ENCODE measurements at regions not wholly inside any gene's neighbourhood (a gene's known extent, or its start where the extent isn't known, plus 50 kb on each side); places are given as distances from the start of the nearest gene placed in this dataset.

DNA sequence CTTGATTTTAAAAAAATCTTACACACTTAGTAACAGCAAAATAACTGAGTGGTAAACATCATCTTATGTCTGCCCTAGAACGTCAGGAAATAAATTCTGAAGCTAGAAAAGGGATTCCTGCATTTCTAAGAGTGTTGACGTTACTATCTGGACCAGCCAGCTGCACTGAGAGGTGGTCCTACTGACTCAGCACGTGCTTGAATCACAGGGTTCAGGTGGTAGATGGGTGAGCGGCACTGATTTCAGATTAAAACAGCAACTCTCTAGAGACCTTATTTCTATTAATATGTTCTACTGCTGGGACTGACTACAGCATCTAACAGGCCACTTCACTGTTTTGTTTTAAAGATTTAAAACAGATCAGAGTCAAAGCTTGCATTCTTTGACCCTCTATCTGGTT lies 377.2 kb downstream of the GABRB3 start:
- Mint-ChIP-seq H3K4me1 (no peaks in the 10 kb centered on the region), H3K27me3 (no peaks in the 10 kb centered on the region), H3K27ac (no peak overlapping the region), H3K9me3 (no peaks in the 10 kb centered on the region), H3K4me3 (no peak overlapping the region), H3K36me3 (no peaks in the 10 kb centered on the region)

DNA sequence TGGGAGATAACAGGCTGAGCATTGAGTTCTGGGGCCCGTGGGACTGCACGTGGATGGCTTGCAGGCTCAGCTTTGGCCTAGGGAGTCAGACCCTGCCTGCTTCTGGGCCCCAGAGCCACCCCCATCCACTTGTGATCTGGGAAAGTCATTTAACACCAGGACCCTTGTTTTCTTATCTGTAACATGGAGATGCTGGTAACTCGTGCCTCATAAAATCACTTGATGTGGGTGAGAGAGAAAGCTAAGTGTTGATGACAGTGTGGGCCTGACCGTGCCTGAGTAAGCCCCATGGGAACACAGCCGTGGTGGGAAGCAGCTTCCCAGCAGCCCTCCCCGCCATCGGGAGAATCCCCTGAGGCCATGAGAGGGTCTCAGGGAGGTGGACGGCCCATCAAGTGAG lies 378.1 kb downstream of the GABRB3 start:
- Mint-ChIP-seq H3K4me1 (no peaks in the 10 kb centered on the region), H3K27ac (no peak overlapping the region), H3K27me3 (no peaks in the 10 kb centered on the region), H3K36me3 (no peaks in the 10 kb centered on the region), H3K4me3 (no peak overlapping the region), H3K9me3 (no peaks in the 10 kb centered on the region)

GRCh38 chr15:26392956-26393355 lies 379.9 kb downstream of the GABRB3 start:
- Mint-ChIP-seq H3K36me3 (no peaks in the 10 kb centered on the region), H3K27me3 (peaks cover 2% of the 10 kb centered on the region), H3K9me3 (no peaks in the 10 kb centered on the region), H3K27ac (no peak overlapping the region), H3K4me1 (no peaks in the 10 kb centered on the region), H3K4me3 (no peak overlapping the region)

DNA sequence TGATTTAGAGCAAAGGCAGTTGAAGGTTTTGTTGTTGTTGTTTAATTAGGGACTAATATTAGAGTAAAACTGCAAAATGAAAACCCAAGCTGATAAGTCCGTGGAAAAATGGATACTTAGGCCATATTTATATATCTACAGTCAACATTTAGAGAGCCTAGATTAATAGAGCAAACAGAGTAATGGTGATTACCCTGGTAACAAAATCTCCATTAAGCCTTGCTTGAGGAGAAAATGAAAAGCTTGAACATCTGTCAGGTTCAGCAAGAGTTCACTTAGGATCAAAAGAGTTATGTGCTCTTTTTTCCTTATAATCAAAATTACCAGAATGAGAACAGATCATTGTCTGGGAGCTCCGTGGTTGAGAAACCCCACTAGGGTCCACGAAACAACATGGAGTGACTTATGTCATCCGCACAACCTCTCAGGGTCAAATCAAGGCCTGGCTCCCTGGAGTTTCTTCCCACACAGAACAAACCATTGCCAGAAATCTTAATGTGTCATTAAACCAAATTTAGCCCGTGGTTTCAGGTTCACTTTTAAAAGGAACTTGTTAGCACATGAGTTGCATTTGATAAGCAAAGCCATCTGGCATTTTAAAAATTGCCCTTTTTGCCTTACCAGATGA lies 381.2 kb downstream of the GABRB3 start:
- Mint-ChIP-seq H3K36me3 (no peaks in the 10 kb centered on the region), H3K27ac (no peak overlapping the region), H3K4me3 (no peak overlapping the region), H3K27me3 (peaks cover 2% of the 10 kb centered on the region), H3K4me1 (no peaks in the 10 kb centered on the region), H3K9me3 (no peaks in the 10 kb centered on the region)

DNA sequence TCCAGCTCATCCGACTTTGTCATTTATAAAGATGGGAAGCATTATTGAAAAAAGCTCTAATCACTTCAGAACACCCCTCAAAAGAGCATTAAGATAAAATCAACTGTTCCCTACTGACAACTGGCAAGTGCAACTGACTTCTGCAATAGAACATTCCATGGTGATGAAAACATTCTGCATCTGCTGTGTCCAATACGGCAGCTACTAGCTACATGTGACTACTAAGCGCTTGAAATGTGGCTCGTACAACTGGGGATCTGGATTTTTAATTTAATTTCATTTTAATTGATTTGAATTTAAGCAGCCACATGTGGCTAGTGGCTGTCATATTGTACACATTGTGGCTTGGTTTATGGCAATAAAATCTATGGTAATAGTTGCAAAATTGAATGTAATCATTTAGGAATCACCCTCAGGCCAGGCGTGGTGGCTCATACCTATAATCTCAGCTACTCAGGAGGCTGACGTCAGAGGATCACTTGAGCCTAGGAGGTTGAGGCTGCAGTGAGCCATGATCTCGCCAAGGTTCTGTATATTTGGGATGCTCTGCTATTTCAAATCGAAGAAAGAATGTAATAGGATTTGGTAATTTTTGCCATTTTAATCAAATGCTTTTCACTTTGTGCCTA lies 390.3 kb downstream of the GABRB3 start:
- no peak overlapping the region for H3K4me3 Mint-ChIP-seq
- H3K36me3 Mint-ChIP-seq, result no peaks in the 10 kb centered on the region
- no peak overlapping the region for H3K27ac Mint-ChIP-seq
- H3K9me3 Mint-ChIP-seq, result peaks cover 5% of the 10 kb centered on the region
- no peaks in the 10 kb centered on the region for H3K27me3 Mint-ChIP-seq
- H3K4me1 Mint-ChIP-seq, result no peaks in the 10 kb centered on the region

- no peak overlapping the region for H3K27ac Mint-ChIP-seq
- no peak overlapping the region for H3K4me3 Mint-ChIP-seq
- peaks cover 14% of the 10 kb centered on the region for H3K9me3 Mint-ChIP-seq
- no peaks in the 10 kb centered on the region for H3K36me3 Mint-ChIP-seq
- H3K27me3 Mint-ChIP-seq, result peaks cover under 1% of the 10 kb centered on the region
- no peaks in the 10 kb centered on the region for H3K4me1 Mint-ChIP-seq
These were observed 394.6 kb downstream of the GABRB3 start for GRCh38 chr15:26378304-26378703.

- H3K9me3 Mint-ChIP-seq, result peaks cover 14% of the 10 kb centered on the region
- H3K27ac Mint-ChIP-seq, result no peak overlapping the region
- H3K4me1 Mint-ChIP-seq, result no peaks in the 10 kb centered on the region
- no peaks in the 10 kb centered on the region for H3K36me3 Mint-ChIP-seq
- H3K27me3 Mint-ChIP-seq, result peaks cover 2% of the 10 kb centered on the region
- no peak overlapping the region for H3K4me3 Mint-ChIP-seq
These were observed 396.6 kb downstream of the GABRB3 start for GRCh38 chr15:26376243-26376642.

- Mint-ChIP-seq H3K27me3 (peaks cover 2% of the 10 kb centered on the region), H3K27ac (no peak overlapping the region), H3K4me1 (no peaks in the 10 kb centered on the region), H3K4me3 (no peak overlapping the region), H3K9me3 (peaks cover 19% of the 10 kb centered on the region), H3K36me3 (no peaks in the 10 kb centered on the region)
These were observed 398.1 kb downstream of the GABRB3 start for GRCh38 chr15:26374806-26375205.

- H3K27ac Mint-ChIP-seq, result no peak overlapping the region
- peaks cover 14% of the 10 kb centered on the region for H3K9me3 Mint-ChIP-seq
- no peaks in the 10 kb centered on the region for H3K36me3 Mint-ChIP-seq
- H3K4me1 Mint-ChIP-seq, result no peaks in the 10 kb centered on the region
- peaks cover 2% of the 10 kb centered on the region for H3K27me3 Mint-ChIP-seq
- H3K4me3 Mint-ChIP-seq, result no peak overlapping the region
These were observed 400.2 kb downstream of the GABRB3 start for GRCh38 chr15:26372706-26373105.

DNA sequence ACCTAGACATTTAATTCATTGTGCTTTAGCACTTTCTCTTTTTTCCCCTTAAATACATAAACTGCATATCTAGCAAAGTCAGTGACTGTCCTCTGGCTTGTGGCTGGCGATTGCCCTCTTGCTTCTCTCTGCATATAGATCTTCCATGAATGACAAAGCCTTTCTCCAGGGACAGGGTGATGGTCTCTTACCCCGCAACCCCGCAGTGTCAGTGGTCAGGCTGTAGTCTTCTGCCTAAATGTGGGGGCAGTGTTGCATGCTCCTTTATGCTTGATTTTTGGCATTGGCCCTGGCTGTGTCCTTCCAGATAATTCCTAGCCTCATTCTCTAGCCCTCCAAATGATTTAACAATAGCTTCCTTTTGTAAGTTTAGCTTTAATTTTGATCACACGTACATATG lies 407.8 kb downstream of the GABRB3 start:
- Mint-ChIP-seq H3K4me3 (no peak overlapping the region), H3K4me1 (no peaks in the 10 kb centered on the region), H3K9me3 (peaks cover 5% of the 10 kb centered on the region)

GRCh38 chr15:26359855-26360254 lies 413.0 kb downstream of the GABRB3 start:
- no peak overlapping the region for H3K27ac Mint-ChIP-seq
- no peaks in the 10 kb centered on the region for H3K4me1 Mint-ChIP-seq
- peaks cover 5% of the 10 kb centered on the region for H3K9me3 Mint-ChIP-seq
- no peaks in the 10 kb centered on the region for H3K27me3 Mint-ChIP-seq
- no peak overlapping the region for H3K4me3 Mint-ChIP-seq
- no peaks in the 10 kb centered on the region for H3K36me3 Mint-ChIP-seq

More for the DNA sequence above, 407.8 kb downstream of the GABRB3 start:
- Mint-ChIP-seq H3K27ac (no peak overlapping the region), H3K27me3 (no peaks in the 10 kb centered on the region), H3K36me3 (no peaks in the 10 kb centered on the region)

DNA sequence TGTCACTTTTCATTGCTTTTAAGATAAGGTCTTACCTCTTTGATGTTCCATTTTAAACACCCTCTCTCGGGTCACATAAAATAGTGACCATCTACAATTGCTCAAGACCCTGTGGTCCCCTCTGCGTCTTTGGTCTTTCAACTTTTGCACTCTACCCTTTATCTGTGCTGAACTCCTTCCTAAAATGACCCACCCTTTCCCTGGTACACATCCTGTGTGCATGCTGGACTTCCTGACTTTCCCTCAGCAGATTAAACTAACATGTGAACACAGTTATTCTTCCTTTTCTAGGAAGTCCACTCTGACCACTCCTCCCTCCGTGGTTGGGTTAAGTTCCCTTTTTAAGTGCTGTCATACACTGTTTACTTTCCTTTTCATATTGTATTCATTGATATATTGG lies 414.2 kb downstream of the GABRB3 start:
- no peaks in the 10 kb centered on the region for H3K27me3 Mint-ChIP-seq
- peaks cover 5% of the 10 kb centered on the region for H3K9me3 Mint-ChIP-seq
- H3K4me1 Mint-ChIP-seq, result no peaks in the 10 kb centered on the region
- no peaks in the 10 kb centered on the region for H3K36me3 Mint-ChIP-seq
- H3K27ac Mint-ChIP-seq, result no peak overlapping the region
- no peak overlapping the region for H3K4me3 Mint-ChIP-seq

DNA sequence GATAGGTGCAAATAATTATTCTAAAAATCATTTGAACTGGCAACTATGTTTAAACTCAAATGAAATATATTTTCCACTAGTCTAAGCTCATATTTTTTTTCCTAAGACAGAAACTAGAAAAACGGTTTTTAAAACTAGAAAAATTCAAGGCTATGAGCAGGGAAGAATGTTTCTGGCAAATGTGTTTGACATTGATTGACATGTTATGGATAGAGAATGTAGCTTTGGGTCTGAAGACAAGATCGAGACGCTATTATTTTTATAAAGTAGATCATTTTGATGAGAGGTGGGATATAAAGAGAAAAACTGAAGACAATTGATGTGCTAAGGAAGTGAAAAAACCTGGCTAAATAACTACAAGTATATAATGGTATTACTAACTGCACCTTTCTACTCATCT lies 415.2 kb downstream of the GABRB3 start:
- no peak overlapping the region for H3K4me3 Mint-ChIP-seq
- H3K4me1 Mint-ChIP-seq, result no peaks in the 10 kb centered on the region
- no peaks in the 10 kb centered on the region for H3K36me3 Mint-ChIP-seq
- no peak overlapping the region for H3K27ac Mint-ChIP-seq
- no peaks in the 10 kb centered on the region for H3K27me3 Mint-ChIP-seq
- H3K9me3 Mint-ChIP-seq, result peaks cover 1% of the 10 kb centered on the region

GRCh38 chr15:26355472-26356074 lies 417.3 kb downstream of the GABRB3 start:
- no peaks in the 10 kb centered on the region for H3K9me3 Mint-ChIP-seq
- no peaks in the 10 kb centered on the region for H3K27me3 Mint-ChIP-seq
- H3K4me1 Mint-ChIP-seq, result no peaks in the 10 kb centered on the region
- H3K4me3 Mint-ChIP-seq, result no peak overlapping the region
- H3K27ac Mint-ChIP-seq, result no peak overlapping the region
- no peaks in the 10 kb centered on the region for H3K36me3 Mint-ChIP-seq

DNA sequence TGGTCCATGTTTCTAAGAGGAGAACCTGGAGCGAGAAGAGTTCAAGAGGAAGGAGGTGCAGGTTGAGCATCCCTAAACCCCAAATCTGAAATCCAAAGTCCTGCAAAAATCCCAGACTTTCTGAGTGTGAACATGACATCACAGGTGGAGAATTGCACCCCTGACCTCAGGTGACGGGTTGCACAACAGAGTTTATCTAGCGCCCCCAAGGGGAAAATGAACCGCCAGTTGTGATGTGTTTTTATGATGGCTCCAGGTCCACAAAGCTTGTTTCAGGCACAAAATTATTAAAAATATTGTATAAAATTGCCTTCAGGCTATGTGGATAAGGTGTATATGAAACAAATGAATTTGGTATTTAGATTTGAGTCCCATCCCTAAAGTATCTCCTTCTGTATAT lies 420.0 kb downstream of the GABRB3 start:
- no peak overlapping the region for H3K4me3 Mint-ChIP-seq
- no peaks in the 10 kb centered on the region for H3K36me3 Mint-ChIP-seq
- H3K9me3 Mint-ChIP-seq, result peaks cover 2% of the 10 kb centered on the region
- no peaks in the 10 kb centered on the region for H3K27me3 Mint-ChIP-seq
- no peak overlapping the region for H3K27ac Mint-ChIP-seq
- H3K4me1 Mint-ChIP-seq, result no peaks in the 10 kb centered on the region

- Mint-ChIP-seq H3K36me3 (no peaks in the 10 kb centered on the region), H3K27ac (no peak overlapping the region), H3K4me3 (no peak overlapping the region), H3K27me3 (no peaks in the 10 kb centered on the region), H3K4me1 (no peaks in the 10 kb centered on the region), H3K9me3 (peaks cover 4% of the 10 kb centered on the region)
These were observed 420.5 kb downstream of the GABRB3 start for GRCh38 chr15:26352406-26352805.
